GM18868 (cell line): ENCODE measurements at regions not wholly inside any gene's neighbourhood (a gene's known extent, or its start where the extent isn't known, plus 50 kb on each side); places are given as distances from the start of the nearest gene placed in this dataset.
"Not testable (repeated sequence)": the region's sequence is repeated elsewhere in the genome, so short reads cannot be mapped to it uniquely, and the experiment has no call there.

Experiments
- ATAC-seq: cut with Tn5 transposase; IDR thresholded peaks from one replicate; pipeline ENCODE4 v1.9.1; 2021; ENCODE audit warnings: mild to moderate bottlenecking, moderate library complexity; ENCODE audit not compliant: unreplicated experiment

DNA sequence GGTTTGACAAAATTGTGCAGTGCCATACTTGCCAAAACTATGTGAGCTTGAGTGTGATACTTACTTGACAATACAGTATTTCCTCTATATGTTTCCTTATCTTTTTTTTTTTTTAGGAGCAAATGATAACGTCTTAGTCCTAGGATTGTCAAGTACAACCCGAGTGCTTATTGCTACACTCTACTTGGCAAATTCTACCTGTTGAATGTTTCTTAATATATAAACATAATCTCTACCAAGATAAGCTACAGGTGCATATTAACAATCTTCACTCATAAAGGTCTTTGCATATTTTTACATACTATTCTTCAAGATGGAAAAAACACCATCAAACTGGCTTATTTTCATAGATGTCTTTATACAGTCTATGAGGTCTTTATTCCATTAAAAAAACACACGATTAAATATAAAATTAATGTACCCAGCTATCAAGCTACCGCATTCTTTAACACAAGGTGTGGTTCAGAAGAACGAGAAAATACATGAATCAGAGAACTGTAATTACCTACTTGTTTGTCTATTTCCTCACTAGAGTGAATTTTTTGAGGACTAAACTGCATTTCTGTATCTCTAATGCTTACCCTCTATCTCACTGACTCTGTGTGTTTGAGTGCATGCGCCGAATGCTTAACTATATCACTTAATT, 76.1 kb upstream of the PDSS1 start:
- no peak for ATAC-seq

DNA sequence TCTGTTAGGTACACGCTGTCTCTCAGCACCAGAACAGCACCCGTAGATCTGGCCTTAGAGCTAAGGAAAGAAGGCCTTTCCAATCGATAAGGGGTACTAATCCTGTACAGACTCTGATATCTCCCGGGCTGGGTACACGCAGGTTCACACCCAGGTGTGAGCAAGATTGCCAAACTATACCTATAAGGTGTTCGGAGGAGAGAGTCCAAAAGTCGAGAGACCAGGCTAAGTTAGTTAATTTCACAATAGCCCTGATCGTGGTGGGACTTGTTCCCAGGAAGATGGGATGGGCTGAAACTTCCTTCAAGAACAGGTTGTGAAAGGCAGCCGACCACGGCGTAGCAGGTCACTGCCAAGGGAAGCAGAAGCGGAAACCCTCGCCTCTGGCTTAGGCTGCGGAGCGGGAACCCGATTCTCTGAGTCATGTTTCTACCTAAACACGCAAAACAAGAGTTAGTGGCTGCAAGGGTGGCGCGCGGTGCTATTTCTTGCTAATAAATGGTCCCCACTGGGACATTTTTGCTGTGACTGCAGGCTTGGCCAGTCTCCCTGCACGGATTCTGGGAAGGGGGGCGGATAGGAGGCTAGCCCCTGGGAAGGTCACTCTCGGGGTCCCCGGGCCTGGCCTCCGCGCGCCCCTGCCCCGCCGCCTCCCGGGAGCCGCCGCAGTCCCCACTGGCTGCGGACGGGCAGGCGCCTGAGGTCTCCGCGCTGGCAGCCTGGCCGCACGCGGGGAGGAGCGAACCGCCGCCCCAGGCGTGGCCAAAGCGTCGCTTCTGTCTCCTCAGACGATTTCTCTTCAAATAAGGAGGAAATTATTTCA, 75.4 kb upstream of the PDSS1 start:
- peak; percentile 70 for ATAC-seq

DNA sequence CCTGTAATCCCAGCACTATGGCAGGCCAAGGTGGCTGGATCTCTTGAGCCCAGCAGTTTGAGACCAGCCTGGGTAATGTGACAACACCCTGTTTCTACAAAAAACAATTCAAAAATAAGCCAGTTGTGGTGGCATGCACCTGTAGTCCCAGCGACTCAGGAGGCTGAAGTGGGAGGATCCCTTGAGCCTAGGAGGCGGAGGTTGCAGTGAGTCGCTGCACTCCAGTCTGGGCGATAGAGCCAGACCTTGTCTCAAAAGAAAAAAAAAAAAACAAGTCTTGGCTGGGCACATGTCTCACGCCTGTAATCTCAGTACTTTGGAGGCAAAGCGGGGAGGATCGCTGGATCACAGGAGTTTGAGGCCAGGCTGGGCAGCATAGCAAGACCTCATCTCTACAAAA, 74.6 kb upstream of the PDSS1 start:
- no peak for ATAC-seq

DNA sequence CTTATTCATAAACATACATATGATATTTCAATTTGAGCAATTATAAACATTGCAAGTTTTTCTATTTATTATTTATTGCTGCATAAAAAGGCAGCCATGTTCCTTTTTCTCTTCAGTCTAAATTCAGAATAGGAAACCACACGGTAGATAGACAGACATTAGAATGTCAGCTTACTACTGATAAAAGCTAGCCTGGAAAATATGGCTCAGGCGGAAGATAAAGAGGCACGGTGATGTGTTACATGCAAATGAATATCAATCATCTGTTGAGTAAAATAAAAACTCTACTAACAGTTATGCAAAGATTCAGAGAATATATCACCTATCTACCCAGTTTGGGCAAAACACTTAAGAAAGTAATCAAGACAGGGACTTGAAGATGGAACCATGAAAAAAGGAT, 73.5 kb upstream of the PDSS1 start:
- ATAC-seq = no peak

DNA sequence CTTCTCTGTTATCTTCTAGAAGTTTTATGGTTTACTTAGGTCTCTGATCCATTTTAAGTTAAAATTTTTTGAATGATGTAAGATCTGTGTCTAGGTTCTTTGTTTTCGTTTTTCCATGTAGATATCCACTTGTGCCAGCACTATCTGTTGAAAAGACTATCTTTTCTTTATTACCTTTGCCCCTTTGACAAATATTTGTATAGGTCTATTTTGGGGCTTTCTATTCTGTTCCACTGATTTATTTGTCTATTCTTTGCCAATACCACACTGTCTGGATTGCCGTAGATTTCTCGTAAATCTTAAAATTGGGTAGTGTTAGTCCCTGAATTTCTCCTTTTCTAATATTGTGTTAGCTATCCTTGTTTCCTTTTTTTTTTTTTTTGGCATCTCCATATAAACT, 71.4 kb upstream of the PDSS1 start:
- no peak for ATAC-seq

DNA sequence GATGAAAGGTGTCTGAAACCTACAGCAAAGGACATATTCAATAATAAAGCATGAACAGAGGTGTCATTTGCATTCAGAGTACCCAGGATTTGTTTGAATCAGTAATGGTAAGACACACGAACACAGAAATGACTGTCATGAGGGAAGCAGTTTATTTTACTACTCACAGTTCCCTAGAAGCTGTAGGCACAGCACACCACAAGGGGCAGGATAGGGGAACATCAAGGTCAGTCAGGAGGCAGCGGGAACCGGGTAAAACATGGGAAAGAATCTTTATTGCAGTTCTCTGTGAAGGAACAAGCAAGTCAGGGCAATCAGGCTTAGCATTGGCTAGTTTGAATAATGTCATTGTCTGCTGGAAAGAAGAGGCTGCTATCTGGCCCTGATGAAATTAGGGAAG, 70.2 kb upstream of the PDSS1 start:
- no peak for ATAC-seq

DNA sequence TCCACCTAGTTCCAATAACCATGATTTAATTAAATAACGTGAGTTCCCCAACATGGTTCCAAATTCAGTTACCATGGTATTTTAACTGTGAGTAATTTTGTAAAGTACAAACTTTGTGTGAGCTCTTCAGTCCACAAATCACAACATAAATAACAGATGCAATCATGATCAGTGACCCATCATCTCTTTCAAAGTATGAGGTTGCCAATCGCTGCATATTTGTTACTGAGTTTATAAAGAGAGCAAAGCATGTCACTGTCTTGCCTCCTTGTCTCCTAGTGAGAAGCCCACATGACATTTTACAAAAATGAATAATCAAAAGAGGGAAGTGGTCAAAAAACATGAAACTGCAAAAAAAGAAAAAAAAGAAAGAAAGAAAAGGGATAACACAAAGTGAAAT, 69.1 kb upstream of the PDSS1 start:
- ATAC-seq = peak; percentile 90

DNA sequence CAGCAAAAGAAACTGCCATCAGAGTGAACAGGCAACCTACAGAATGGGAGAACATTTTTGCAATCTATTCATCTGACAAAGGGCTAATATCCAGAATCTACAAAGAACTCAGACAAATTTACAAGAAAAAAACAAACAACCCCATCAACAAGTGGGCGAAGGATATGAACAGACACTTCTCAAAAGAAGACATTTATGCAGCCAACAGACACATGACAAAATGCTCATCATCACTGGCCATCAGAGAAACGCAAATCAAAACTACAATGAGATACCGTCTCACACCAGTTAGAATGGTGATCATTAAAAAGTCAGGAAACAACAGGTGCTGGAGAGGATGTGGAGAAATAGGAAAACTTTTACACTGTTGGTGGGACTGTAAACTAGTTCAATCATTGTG, 65.3 kb upstream of the PDSS1 start:
- ATAC-seq = not testable (repeated sequence)

DNA sequence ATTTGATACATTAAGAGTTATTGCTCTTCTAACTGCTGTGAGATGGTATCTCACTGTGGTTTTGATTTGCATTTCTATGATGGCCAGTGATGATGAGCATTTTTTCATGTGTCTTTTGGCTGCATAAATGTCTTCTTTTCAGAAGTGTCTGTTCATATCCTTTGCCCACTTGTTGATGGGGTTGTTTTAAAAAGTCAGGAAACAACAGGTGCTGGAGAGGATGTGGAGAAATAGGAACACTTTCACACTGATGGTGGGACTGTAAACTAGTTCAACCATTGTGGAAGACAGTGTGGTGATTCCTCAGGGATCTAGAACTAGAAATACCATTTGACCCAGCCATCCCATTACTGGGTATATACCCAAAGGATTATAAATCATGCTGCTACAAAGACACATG, 63.4 kb upstream of the PDSS1 start:
- not testable (repeated sequence) for ATAC-seq

DNA sequence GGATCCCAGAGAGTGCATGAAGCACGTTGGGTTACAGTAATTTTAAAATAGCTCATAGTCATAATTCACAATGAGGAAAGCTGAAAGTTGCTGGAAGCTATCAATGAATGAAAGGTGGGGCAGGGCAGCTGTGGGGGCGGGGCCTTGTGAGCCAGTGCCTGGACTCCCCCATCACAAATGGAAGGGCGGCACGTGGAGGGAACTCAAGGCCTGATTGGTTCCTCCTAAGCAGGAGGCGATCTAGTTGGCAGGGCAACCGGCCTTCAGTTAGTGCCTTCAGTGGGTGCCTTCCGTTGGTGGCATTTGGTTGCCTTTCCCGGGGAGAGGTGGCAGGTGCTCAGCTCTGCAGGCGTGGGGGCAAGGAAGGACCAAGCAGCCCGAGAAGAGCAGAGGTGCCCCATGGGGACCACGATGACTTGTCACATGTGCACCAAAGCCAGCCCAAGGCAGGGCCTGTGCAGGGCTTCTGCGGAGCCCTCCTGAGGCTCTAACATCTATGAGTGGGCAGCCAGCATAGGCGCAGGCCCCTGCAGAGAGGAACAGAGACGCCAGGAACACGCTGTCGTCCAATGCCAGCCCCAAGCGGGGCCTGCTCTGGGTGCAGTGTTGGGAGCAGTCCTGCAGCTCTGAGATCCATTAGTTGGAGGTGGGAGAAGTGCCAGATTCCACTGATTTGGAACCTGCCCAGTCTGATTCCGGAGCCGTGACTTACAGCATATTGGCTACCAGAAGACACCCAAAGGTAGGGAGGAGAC, 59.8 kb upstream of the PDSS1 start:
- ATAC-seq = no peak

DNA sequence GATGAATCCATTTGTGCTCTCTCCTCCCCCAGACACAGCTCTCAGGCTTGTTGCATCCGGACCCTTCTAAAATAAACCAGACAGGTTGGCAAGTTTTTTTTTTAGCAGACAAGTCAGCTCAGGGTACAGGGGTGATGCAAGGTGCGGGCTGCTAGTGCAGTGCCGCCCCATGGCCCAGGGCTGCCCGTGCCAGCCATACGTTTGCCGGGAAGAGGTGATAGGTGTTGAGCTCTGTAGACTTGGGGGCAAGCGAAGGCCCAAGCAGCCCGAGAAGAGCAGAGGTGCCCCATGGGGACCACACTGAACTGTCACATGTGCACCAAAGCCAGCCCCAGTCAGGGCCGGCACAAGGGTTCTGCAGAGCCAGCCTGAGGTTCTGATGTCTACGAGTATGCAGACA, 57.1 kb upstream of the PDSS1 start:
- ATAC-seq = no peak

DNA sequence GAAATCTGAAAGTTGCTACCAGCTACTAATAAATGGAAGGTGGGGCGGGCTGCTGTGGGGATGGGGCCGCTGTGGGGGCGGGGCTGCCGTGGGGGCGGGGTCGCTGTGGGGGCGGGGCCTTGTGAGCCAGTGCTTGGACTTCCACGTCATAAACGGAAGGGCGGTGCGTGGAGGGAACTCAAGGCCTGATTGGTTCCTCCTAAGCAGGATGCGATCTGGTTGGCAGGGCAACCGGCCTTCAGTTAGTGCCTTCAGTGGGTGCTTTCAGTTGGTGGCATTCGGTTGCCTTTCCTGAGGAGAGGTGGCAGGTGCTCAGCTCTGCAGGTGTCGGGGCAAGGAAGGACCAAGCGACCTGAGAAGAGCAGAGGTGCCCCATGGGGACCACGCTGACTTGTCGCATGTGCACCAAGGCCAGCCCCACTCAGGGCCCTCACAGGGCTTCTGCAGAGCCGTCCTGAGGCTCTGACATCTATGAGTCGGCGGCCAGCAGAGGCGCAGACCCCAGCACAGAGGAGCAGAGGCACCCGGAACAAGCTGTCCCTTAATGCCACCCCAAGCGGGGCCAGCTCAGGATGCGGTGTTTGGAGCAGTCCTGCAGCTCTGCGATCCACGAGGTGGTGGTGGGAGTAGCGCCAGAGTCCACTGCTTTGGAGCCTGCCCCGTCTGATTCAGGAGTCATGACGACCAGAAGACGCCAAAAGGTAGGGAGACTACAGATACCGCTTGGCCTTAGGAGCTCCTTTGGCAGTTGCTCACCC, 54.4 kb upstream of the PDSS1 start:
- no peak for ATAC-seq

DNA sequence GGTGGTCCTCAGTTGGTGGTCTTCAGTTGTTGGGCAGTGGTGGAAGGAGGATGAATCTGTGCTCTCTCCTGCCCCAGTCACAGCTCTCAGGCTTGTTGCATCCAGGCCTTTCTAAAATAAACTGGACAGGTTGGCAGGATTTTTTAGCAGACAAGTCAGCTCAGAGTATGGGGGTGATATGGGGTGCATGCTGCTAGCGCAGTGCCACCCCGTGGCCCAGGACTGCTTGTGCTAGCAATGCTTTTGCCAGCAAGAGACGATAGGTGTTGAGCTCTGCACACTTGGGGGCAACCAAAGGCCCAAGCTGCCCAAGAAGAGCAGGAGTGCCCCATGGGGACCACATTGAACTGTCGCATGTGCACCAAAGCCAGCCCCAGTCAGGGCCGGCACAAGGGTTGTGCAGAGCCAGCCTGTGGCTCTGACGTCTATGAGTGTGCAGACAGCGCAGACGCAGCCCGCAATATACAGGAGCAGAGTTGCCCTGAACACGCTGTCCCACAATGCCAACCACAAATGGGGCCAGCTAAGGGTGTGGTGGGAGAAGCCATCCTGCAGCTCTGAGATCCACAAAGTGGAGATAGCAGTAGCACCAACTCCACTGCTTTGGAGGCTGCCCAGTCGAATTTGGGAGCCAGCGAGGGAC, 49.8 kb upstream of the PDSS1 start:
- no peak for ATAC-seq
